ENCODE measurements at regions not wholly inside any gene's neighbourhood (a gene's known extent, or its start where the extent isn't known, plus 50 kb on each side); places are given as distances from the start of the nearest gene placed in this dataset.

GRCh38 chr3:111244760-111245159, 173.1 kb downstream of the NECTIN3 start:
- DNase-seq (ENCODE audit: low read depth in 2 of 2), result no peak

GRCh38 chr3:111246967-111247760, 175.5 kb downstream of the NECTIN3 start:
- DNase-seq (ENCODE audit: low read depth in 2 of 2), result peak; percentile 30 to 66

GRCh38 chr3:111248406-111248805, 176.8 kb downstream of the NECTIN3 start:
- DNase-seq (ENCODE audit: low read depth in 2 of 2), result no peak

- no peak for DNase-seq (ENCODE audit: low read depth in 2 of 2)
These were observed 177.8 kb downstream of the NECTIN3 start for GRCh38 chr3:111249421-111249820.

- peak; percentile 4 to 42 for DNase-seq (ENCODE audit: low read depth in 2 of 2)
These were observed 181.2 kb downstream of the NECTIN3 start for GRCh38 chr3:111252779-111253178.

- no peak for DNase-seq (ENCODE audit: low read depth in 2 of 2)
These were observed 182.1 kb downstream of the NECTIN3 start for GRCh38 chr3:111253733-111254132.

GRCh38 chr3:111260878-111261277, 189.3 kb downstream of the NECTIN3 start:
- no peak for DNase-seq (ENCODE audit: low read depth in 2 of 2)

- no peak for DNase-seq (ENCODE audit: low read depth in 2 of 2)
These were observed 198.2 kb downstream of the NECTIN3 start for GRCh38 chr3:111269777-111270176.

GRCh38 chr3:111277226-111277625, 205.6 kb downstream of the NECTIN3 start:
- DNase-seq (ENCODE audit: low read depth in 2 of 2), result peak in 1 of 2 donors; percentile 5

GRCh38 chr3:111278959-111279358, 207.3 kb downstream of the NECTIN3 start:
- no peak for DNase-seq (ENCODE audit: low read depth in 2 of 2)

GRCh38 chr3:111282024-111282423, 210.4 kb downstream of the NECTIN3 start:
- no peak for DNase-seq (ENCODE audit: low read depth in 2 of 2)

GRCh38 chr3:111283165-111283564, 211.5 kb downstream of the NECTIN3 start:
- peak in 1 of 2 donors; percentile 3 for DNase-seq (ENCODE audit: low read depth in 2 of 2)

GRCh38 chr3:111284503-111285183, 213.0 kb downstream of the NECTIN3 start:
- DNase-seq (ENCODE audit: low read depth in 2 of 2), result no peak

GRCh38 chr3:111285184-111285538, 213.5 kb downstream of the NECTIN3 start:
- DNase-seq (ENCODE audit: low read depth in 2 of 2), result no peak

GRCh38 chr3:111285694-111286093, 214.1 kb downstream of the NECTIN3 start:
- DNase-seq (ENCODE audit: low read depth in 2 of 2), result no peak

GRCh38 chr3:111286746-111287145, 215.1 kb downstream of the NECTIN3 start:
- DNase-seq (ENCODE audit: low read depth in 2 of 2), result no peak

GRCh38 chr3:111292117-111292516, 220.5 kb downstream of the NECTIN3 start:
- no peak for DNase-seq (ENCODE audit: low read depth in 2 of 2)

GRCh38 chr3:111299192-111299615, 227.6 kb downstream of the NECTIN3 start:
- no peak for DNase-seq (ENCODE audit: low read depth in 2 of 2)

- no peak for DNase-seq (ENCODE audit: low read depth in 2 of 2)
These were observed 229.7 kb downstream of the NECTIN3 start for GRCh38 chr3:111301238-111301798.

- DNase-seq (ENCODE audit: low read depth in 2 of 2), result no peak
These were observed 230.4 kb downstream of the NECTIN3 start for GRCh38 chr3:111302063-111302462.

GRCh38 chr3:111303760-111304159, 232.1 kb downstream of the NECTIN3 start:
- DNase-seq (ENCODE audit: low read depth in 2 of 2), result no peak

- DNase-seq (ENCODE audit: low read depth in 2 of 2), result no peak
These were observed 234.3 kb upstream of the CD96 start for GRCh38 chr3:111307676-111308075.

GRCh38 chr3:111311126-111311525, 230.9 kb upstream of the CD96 start:
- no peak for DNase-seq (ENCODE audit: low read depth in 2 of 2)
